GM18505 (cell line): ENCODE measurements at regions not wholly inside any gene's neighbourhood (a gene's known extent, or its start where the extent isn't known, plus 50 kb on each side); places are given as distances from the start of the nearest gene placed in this dataset.
"Not testable (repeated sequence)": the region's sequence is repeated elsewhere in the genome, so short reads cannot be mapped to it uniquely, and the experiment has no call there.

Experiments
- ATAC-seq: cut with Tn5 transposase; IDR thresholded peaks from one replicate; pipeline ENCODE4 v1.9.1; 2021; ENCODE audit not compliant: unreplicated experiment
- POLR2A ChIP-seq: IDR thresholded peaks from 4 replicates; pipeline ENCODE4 v1.6.1; 2011; ENCODE audit warnings: borderline replicate concordance; ENCODE audit not compliant: insufficient read depth, insufficient read length; ENCODE audit errors: extremely low read depth

- no peak for TF ChIP-seq POLR2A
- ATAC-seq, result no peak
Observed at GRCh38 chr7:11252705-11253272, 279.1 kb downstream of the PHF14 start.

GRCh38 chr7:11256501-11256900, 282.8 kb downstream of the PHF14 start:
- no peak for ATAC-seq
- no peak for TF ChIP-seq POLR2A

GRCh38 chr7:11261470-11261869, 287.8 kb downstream of the PHF14 start:
- no peak for ATAC-seq
- no peak for TF ChIP-seq POLR2A

GRCh38 chr7:11266101-11266500, 292.4 kb downstream of the PHF14 start:
- ATAC-seq, result no peak
- TF ChIP-seq POLR2A, result no peak

- no peak for ATAC-seq
- TF ChIP-seq POLR2A, result no peak
Observed at GRCh38 chr7:11272352-11272751, 298.7 kb downstream of the PHF14 start.

- no peak for TF ChIP-seq POLR2A
- ATAC-seq, result no peak
Observed at GRCh38 chr7:11274074-11274473, 300.4 kb downstream of the PHF14 start.

GRCh38 chr7:11281953-11282352, 308.3 kb downstream of the PHF14 start:
- no peak for TF ChIP-seq POLR2A
- no peak for ATAC-seq

- ATAC-seq, result not testable (repeated sequence)
Observed at GRCh38 chr7:11283584-11283983, 309.9 kb downstream of the PHF14 start.

GRCh38 chr7:11290863-11291262, 317.2 kb downstream of the PHF14 start:
- no peak for ATAC-seq
- TF ChIP-seq POLR2A, result no peak

GRCh38 chr7:11294218-11294617, 320.5 kb downstream of the PHF14 start:
- ATAC-seq, result no peak
- no peak for TF ChIP-seq POLR2A

- ATAC-seq, result no peak
- no peak for TF ChIP-seq POLR2A
Observed at GRCh38 chr7:11294965-11295364, 321.3 kb downstream of the PHF14 start.

- no peak for ATAC-seq
- TF ChIP-seq POLR2A, result no peak
Observed at GRCh38 chr7:11297126-11297625, 323.5 kb downstream of the PHF14 start.

- no peak for ATAC-seq
- no peak for TF ChIP-seq POLR2A
Observed at GRCh38 chr7:11297764-11298163, 324.1 kb downstream of the PHF14 start.

- no peak for ATAC-seq
- TF ChIP-seq POLR2A, result no peak
Observed at GRCh38 chr7:11298220-11298619, 324.5 kb downstream of the PHF14 start.

- no peak for ATAC-seq
Observed at GRCh38 chr7:11300241-11300640, 326.6 kb downstream of the PHF14 start.

More at GRCh38 chr7:11300241-11300640, 326.6 kb downstream of the PHF14 start:
- no peak for TF ChIP-seq POLR2A
